ENCODE measurements at regions not wholly inside any gene's neighbourhood (a gene's known extent, or its start where the extent isn't known, plus 50 kb on each side); places are given as distances from the start of the nearest gene placed in this dataset.

DNA sequence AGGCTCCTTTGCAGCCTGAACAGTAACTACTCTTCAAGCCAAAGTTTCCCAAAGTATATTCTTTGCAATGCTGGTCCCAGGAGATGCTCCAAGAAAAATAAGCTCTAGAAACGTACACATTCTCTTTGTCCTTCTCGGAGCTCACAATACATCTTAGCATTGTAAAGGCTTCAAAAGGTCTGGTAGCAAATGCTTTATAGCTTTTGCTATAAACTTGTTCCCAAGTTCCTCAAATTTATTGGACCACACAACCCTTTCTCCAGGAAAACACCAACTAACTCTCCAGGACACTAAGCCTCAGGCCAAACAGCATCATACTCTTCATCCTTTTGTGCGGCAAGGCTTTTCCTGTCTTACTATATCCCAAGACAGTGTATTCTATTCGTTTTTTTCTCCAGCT, 455.6 kb upstream of the PROK2 start:
- no peak overlapping the region for H3K4me3 ChIP-seq (ENCODE audit: low read depth, low read length)
- no peak for DNase-seq (ENCODE audit: low read depth)
- TF ChIP-seq, protein P1, sequence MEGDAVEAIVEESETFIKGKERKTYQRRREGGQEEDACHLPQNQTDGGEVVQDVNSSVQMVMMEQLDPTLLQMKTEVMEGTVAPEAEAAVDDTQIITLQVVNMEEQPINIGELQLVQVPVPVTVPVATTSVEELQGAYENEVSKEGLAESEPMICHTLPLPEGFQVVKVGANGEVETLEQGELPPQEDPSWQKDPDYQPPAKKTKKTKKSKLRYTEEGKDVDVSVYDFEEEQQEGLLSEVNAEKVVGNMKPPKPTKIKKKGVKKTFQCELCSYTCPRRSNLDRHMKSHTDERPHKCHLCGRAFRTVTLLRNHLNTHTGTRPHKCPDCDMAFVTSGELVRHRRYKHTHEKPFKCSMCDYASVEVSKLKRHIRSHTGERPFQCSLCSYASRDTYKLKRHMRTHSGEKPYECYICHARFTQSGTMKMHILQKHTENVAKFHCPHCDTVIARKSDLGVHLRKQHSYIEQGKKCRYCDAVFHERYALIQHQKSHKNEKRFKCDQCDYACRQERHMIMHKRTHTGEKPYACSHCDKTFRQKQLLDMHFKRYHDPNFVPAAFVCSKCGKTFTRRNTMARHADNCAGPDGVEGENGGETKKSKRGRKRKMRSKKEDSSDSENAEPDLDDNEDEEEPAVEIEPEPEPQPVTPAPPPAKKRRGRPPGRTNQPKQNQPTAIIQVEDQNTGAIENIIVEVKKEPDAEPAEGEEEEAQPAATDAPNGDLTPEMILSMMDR (conservative IDR thresholded peaks at IDR 0.05; ENCODE audit: low read depth, low read length) = no peak

DNA sequence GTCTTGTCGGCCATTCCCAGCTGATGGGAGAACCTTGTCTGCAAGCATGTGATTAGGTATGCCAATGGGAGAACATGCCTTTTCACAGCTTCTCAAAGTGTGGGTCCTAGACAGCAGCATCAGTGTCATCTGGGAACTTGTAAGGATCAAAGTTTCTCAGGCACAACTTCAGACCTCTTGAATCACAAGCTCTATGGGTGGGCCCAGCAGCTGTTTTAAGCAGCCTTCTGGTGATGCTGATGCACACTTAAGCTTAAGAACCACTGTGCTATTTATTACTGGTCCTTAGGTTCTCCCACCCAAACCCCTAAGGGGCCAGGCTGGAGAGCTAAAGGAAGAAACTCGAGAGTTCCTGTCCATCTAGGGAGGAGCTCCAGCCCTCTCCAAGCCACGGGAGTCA, 453.9 kb upstream of the PROK2 start:
- TF ChIP-seq, protein P1 (conservative IDR thresholded peaks at IDR 0.05; ENCODE audit: low read depth, low read length) = no peak
- no peak for DNase-seq (ENCODE audit: low read depth)
- no peak overlapping the region for H3K4me3 ChIP-seq (ENCODE audit: low read depth, low read length)

DNA sequence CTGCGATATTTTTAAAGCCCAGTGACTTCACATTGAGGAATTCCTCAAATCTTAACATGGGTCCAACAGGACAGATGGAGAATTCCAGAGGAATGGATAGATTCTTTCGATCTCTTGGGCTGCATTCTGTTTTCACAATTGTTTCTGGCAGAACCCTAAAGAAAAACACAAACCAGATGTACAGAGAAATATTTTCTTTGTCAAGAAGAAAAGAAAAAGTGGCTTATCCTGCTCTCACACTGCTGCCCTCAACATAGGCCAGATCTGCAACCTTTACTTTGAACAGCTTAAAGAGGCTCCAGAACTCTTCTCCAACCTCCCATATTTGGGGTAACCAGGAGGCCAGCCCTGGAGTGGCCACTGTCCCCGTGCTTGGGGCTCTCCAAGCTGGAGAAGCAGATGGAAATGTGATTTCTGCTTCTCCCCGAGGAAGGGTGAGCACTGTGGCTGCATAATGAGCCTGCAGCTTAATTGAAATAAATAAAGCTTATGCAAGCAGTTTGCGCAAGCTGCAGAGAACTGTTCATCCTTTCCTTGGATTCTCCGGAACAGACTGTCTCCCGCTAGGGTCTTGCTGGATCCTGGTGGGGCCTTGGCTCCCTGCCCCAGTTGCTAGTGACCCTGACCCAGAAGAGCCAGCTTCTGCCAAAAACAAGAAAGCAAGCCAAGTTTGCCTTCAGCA, 453.2 kb upstream of the PROK2 start:
- TF ChIP-seq, protein P1 (conservative IDR thresholded peaks at IDR 0.05; ENCODE audit: low read depth, low read length) = no peak
- peak; percentile 28 for DNase-seq (ENCODE audit: low read depth)
- H3K4me3 ChIP-seq (ENCODE audit: low read depth, low read length) = no peak overlapping the region

DNA sequence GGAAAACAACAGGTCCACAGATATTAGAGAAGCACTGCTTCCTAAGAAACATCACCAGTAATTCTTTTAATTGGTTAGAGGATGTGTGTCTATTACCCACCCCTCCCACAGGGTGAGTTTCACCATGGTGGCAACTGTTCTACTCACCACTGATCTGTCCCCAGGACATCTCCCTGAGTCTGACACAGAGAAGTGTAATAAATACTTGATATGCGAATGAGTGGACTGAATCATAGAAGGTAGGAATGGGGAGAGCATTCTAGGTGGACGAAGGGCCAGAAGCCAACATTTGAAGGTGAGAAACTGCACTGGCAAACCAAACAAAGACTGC, 452.7 kb upstream of the PROK2 start:
- H3K4me3 ChIP-seq (ENCODE audit: low read depth, low read length) = no peak overlapping the region
- no peak for DNase-seq (ENCODE audit: low read depth)
- TF ChIP-seq, protein P1 (conservative IDR thresholded peaks at IDR 0.05; ENCODE audit: low read depth, low read length) = no peak

DNA sequence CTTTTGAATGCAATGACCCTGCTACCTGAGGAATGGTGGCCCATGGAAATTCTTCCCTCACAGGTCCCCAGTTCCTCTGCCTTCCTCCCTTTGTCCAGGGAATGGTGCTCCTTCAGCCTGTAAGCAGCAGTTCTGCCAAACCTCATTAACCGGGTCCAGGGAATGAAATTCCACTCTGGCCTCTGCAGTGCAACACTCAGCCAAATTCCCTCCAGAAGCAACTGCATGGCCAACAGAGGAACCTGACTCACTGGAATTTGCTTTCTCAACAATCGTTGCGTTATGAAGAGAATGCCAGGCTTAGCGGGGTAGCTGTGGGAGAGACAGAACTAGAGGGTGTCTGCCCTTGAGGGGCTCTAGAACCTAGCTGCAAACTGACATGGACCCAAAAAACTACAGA, 449.4 kb upstream of the PROK2 start:
- H3K4me3 ChIP-seq (ENCODE audit: low read depth, low read length) = no peak overlapping the region
- peak; percentile 76 for DNase-seq (ENCODE audit: low read depth)
- TF ChIP-seq, protein P1 (conservative IDR thresholded peaks at IDR 0.05; ENCODE audit: low read depth, low read length) = no peak

DNA sequence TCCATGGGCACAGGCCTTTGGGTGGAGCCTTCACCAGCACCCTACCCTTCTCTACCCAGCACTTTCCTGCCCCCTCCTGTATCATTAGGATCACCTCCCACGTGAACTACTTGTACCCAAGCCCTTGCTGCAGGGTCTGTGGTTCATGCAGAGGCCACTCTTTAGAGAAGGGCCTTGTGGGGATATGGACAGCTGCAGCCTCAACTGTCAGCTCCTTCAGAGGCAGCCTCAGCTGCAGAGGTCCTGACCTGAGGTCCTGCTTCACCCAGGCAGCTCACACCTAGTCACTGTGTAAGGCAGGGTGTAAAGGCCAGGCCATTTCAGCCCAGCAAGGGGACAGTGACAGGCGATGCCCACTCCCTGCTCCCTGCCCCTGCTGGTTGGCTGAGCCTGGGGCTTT, 448.6 kb upstream of the PROK2 start:
- no peak for DNase-seq (ENCODE audit: low read depth)
- TF ChIP-seq, protein P1 (conservative IDR thresholded peaks at IDR 0.05; ENCODE audit: low read depth, low read length) = no peak
- H3K4me3 ChIP-seq (ENCODE audit: low read depth, low read length) = no peak overlapping the region

DNA sequence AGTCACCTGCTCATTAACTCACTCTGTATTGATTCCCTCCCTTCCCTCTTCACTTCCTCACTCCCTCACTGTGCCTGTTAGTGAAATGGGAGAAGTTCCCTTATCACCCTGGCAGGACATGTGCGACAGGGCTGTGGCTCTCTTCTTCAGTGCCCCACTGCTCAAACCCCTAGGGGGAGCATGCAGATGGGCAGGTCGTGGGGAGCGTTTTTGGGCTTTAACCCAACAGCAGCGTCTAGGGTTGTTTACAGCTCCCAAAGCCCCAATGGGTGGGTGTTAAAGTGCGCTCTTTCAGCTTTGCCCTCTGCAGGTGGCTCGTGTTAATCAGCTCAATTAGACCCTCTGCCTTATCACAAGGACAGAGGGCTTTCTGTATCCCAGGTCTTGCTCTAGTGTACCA, 447.8 kb upstream of the PROK2 start:
- no peak overlapping the region for H3K4me3 ChIP-seq (ENCODE audit: low read depth, low read length)
- no peak for DNase-seq (ENCODE audit: low read depth)
- TF ChIP-seq, protein P1 (conservative IDR thresholded peaks at IDR 0.05; ENCODE audit: low read depth, low read length) = no peak

Measured in choroid plexus epithelial cell (primary cell).